ENCODE measurements at regions not wholly inside any gene's neighbourhood (a gene's known extent, or its start where the extent isn't known, plus 50 kb on each side); places are given as distances from the start of the nearest gene placed in this dataset.

- H3K4me1 ChIP-seq = no peaks in the 10 kb centered on the region
- H3K36me3 ChIP-seq (replicated peaks) = no peaks in the 10 kb centered on the region
- in situ Hi-C loops (cut with MboI; ENCODE audit: low sequenced_read_pairs) = no loop called here
- no peak for DNase-seq (ENCODE audit: low spot score in 2 of 2)
- H3K9me3 ChIP-seq = no peaks in the 10 kb centered on the region
- H3K4me3 ChIP-seq = no peak overlapping the region
- H3K27me3 ChIP-seq (ENCODE audit: low read depth) = no peaks in the 10 kb centered on the region
Observed at GRCh38 chr7:123401295-123401694, 133.1 kb downstream of the IQUB start.

- in situ Hi-C loops (cut with MboI; ENCODE audit: low sequenced_read_pairs) = no loop called here
- no peak overlapping the region for H3K4me3 ChIP-seq
Observed at GRCh38 chr7:123400196-123400595, 134.2 kb downstream of the IQUB start.

GRCh38 chr7:123398921-123399320 lies 135.5 kb downstream of the IQUB start:
- Histone ChIP-seq H3K4me1 (no peaks in the 10 kb centered on the region), H3K36me3 (replicated peaks) (no peaks in the 10 kb centered on the region), H3K4me3 (no peak overlapping the region), H3K9me3 (no peaks in the 10 kb centered on the region), H3K27me3 (ENCODE audit: low read depth) (no peaks in the 10 kb centered on the region)
- DNase-seq (ENCODE audit: low spot score in 2 of 2) = no peak
- in situ Hi-C loops (cut with MboI; ENCODE audit: low sequenced_read_pairs) = no loop called here

More at GRCh38 chr7:123400196-123400595, 134.2 kb downstream of the IQUB start:
- DNase-seq (ENCODE audit: low spot score in 2 of 2) = no peak
- no peaks in the 10 kb centered on the region for H3K9me3 ChIP-seq
- no peaks in the 10 kb centered on the region for H3K27me3 ChIP-seq (ENCODE audit: low read depth)
- H3K36me3 ChIP-seq (replicated peaks) = no peaks in the 10 kb centered on the region
- no peaks in the 10 kb centered on the region for H3K4me1 ChIP-seq

GRCh38 chr7:123397746-123398338 lies 136.6 kb downstream of the IQUB start:
- DNase-seq (ENCODE audit: low spot score in 2 of 2) = no peak
- no peak overlapping the region for H3K4me3 ChIP-seq
- H3K4me1 ChIP-seq = no peaks in the 10 kb centered on the region
- H3K27me3 ChIP-seq (ENCODE audit: low read depth) = no peaks in the 10 kb centered on the region; the same call in 1 of the 2 replicates
- no peaks in the 10 kb centered on the region for H3K9me3 ChIP-seq
- no peaks in the 10 kb centered on the region for H3K36me3 ChIP-seq (replicated peaks)
- in situ Hi-C loops (cut with MboI; ENCODE audit: low sequenced_read_pairs) = no loop called here

GRCh38 chr7:123393623-123394022 lies 140.8 kb downstream of the IQUB start:
- in situ Hi-C loops (cut with MboI; ENCODE audit: low sequenced_read_pairs) = no loop called here
- no peaks in the 10 kb centered on the region for H3K9me3 ChIP-seq
- no peaks in the 10 kb centered on the region for H3K36me3 ChIP-seq (replicated peaks)
- H3K4me3 ChIP-seq = no peak overlapping the region
- no peaks in the 10 kb centered on the region for H3K4me1 ChIP-seq
- DNase-seq (ENCODE audit: low spot score in 2 of 2) = no peak
- H3K27me3 ChIP-seq (ENCODE audit: low read depth) = peaks cover 3% of the 10 kb centered on the region

- Histone ChIP-seq H3K27me3 (ENCODE audit: low read depth) (no peaks in the 10 kb centered on the region), H3K4me3 (no peak overlapping the region), H3K9me3 (no peaks in the 10 kb centered on the region), H3K4me1 (no peaks in the 10 kb centered on the region), H3K36me3 (replicated peaks) (no peaks in the 10 kb centered on the region)
- in situ Hi-C loops (cut with MboI; ENCODE audit: low sequenced_read_pairs) = no loop called here
- DNase-seq (ENCODE audit: low spot score in 2 of 2) = no peak
Observed at GRCh38 chr7:123372368-123372767, 162.0 kb downstream of the IQUB start.

- no peak overlapping the region for H3K4me3 ChIP-seq
- H3K4me1 ChIP-seq = no peaks in the 10 kb centered on the region
- DNase-seq (ENCODE audit: low spot score in 2 of 2) = peak; percentile 41 to 46
- no peaks in the 10 kb centered on the region for H3K27me3 ChIP-seq (ENCODE audit: low read depth)
- in situ Hi-C loops (cut with MboI; ENCODE audit: low sequenced_read_pairs) = no loop called here
- no peaks in the 10 kb centered on the region for H3K9me3 ChIP-seq
- H3K36me3 ChIP-seq (replicated peaks) = no peaks in the 10 kb centered on the region
Observed at GRCh38 chr7:123367484-123368122, 166.8 kb downstream of the IQUB start.

- in situ Hi-C loops (cut with MboI; ENCODE audit: low sequenced_read_pairs) = no loop called here
- Histone ChIP-seq H3K9me3 (no peaks in the 10 kb centered on the region), H3K36me3 (replicated peaks) (no peaks in the 10 kb centered on the region), H3K4me3 (no peak overlapping the region), H3K4me1 (no peaks in the 10 kb centered on the region), H3K27me3 (ENCODE audit: low read depth) (no peaks in the 10 kb centered on the region)
- DNase-seq (ENCODE audit: low spot score in 2 of 2) = no peak
Observed at GRCh38 chr7:123367031-123367430, 167.3 kb upstream of the SLC13A1 start.

GRCh38 chr7:123366626-123367025 lies 166.9 kb upstream of the SLC13A1 start:
- in situ Hi-C loops (cut with MboI; ENCODE audit: low sequenced_read_pairs) = no loop called here
- no peaks in the 10 kb centered on the region for H3K36me3 ChIP-seq (replicated peaks)
- no peak for DNase-seq (ENCODE audit: low spot score in 2 of 2)
- no peaks in the 10 kb centered on the region for H3K9me3 ChIP-seq
- H3K27me3 ChIP-seq (ENCODE audit: low read depth) = no peaks in the 10 kb centered on the region
- no peaks in the 10 kb centered on the region for H3K4me1 ChIP-seq
- H3K4me3 ChIP-seq = no peak overlapping the region

GRCh38 chr7:123360631-123361030 lies 160.9 kb upstream of the SLC13A1 start:
- Histone ChIP-seq H3K27me3 (ENCODE audit: low read depth) (peaks cover 6% of the 10 kb centered on the region; the same call in 1 of the 2 replicates), H3K4me1 (no peaks in the 10 kb centered on the region), H3K36me3 (replicated peaks) (no peaks in the 10 kb centered on the region), H3K4me3 (no peak overlapping the region), H3K9me3 (no peaks in the 10 kb centered on the region)
- in situ Hi-C loops (cut with MboI; ENCODE audit: low sequenced_read_pairs) = no loop called here
- no peak for DNase-seq (ENCODE audit: low spot score in 2 of 2)

GRCh38 chr7:123355576-123356190 lies 155.9 kb upstream of the SLC13A1 start:
- in situ Hi-C loops (cut with MboI; ENCODE audit: low sequenced_read_pairs) = no loop called here

GRCh38 chr7:123352973-123353372 lies 153.2 kb upstream of the SLC13A1 start:
- Histone ChIP-seq H3K36me3 (replicated peaks) (no peaks in the 10 kb centered on the region), H3K4me3 (no peak overlapping the region), H3K9me3 (no peaks in the 10 kb centered on the region), H3K27me3 (ENCODE audit: low read depth) (no peaks in the 10 kb centered on the region), H3K4me1 (no peaks in the 10 kb centered on the region; the same call in 1 of the 2 replicates)
- DNase-seq (ENCODE audit: low spot score in 2 of 2) = no peak
- in situ Hi-C loops (cut with MboI; ENCODE audit: low sequenced_read_pairs) = no loop called here

More at GRCh38 chr7:123355576-123356190, 155.9 kb upstream of the SLC13A1 start:
- Histone ChIP-seq H3K27me3 (ENCODE audit: low read depth) (peaks cover 5% of the 10 kb centered on the region; the same call in 1 of the 2 replicates), H3K4me1 (no peaks in the 10 kb centered on the region; the same call in 1 of the 2 replicates), H3K4me3 (no peak overlapping the region), H3K36me3 (replicated peaks) (no peaks in the 10 kb centered on the region), H3K9me3 (no peaks in the 10 kb centered on the region)
- peak in 1 of 2 experiments; percentile 10 for DNase-seq (ENCODE audit: low spot score in 2 of 2)

- no peaks in the 10 kb centered on the region for H3K27me3 ChIP-seq (ENCODE audit: low read depth)
- peak in 1 of 2 experiments; percentile 12 for DNase-seq (ENCODE audit: low spot score in 2 of 2)
- no peaks in the 10 kb centered on the region; the same call in 1 of the 2 replicates for H3K4me1 ChIP-seq
- no peak overlapping the region for H3K4me3 ChIP-seq
- in situ Hi-C loops (cut with MboI; ENCODE audit: low sequenced_read_pairs) = no loop called here
- H3K36me3 ChIP-seq (replicated peaks) = no peaks in the 10 kb centered on the region
- no peaks in the 10 kb centered on the region for H3K9me3 ChIP-seq
Observed at GRCh38 chr7:123351516-123352505, 152.0 kb upstream of the SLC13A1 start.

Data from HAP-1 (cell line).